SK-N-SH (cell line): ENCODE measurements at regions not wholly inside any gene's neighbourhood (a gene's known extent, or its start where the extent isn't known, plus 50 kb on each side); places are given as distances from the start of the nearest gene placed in this dataset.
A peak's percentile ranks its signal among the peaks of the same experiment; 100 is the strongest.

Experiments used
- CTCF ChIA-PET: fragments of 300-600, 350-600 bp; formaldehyde crosslinking; extraction: SDS; loops from one replicate; lab custom pipeline; 2021; lab: Yijun Ruan, JAX
- POLR2A ChIA-PET: fragments of 350-600 bp; sonication (Branson Sonifier 250); formaldehyde crosslinking; extraction: SDS; loops from one replicate; lab custom pipeline; 2020; ENCODE audit warnings: antibody characterized with exemption, inconsistent platforms; lab: Yijun Ruan, JAX
- DNase-seq: peaks from one replicate; pipeline ENCODE4 v3.0.0; 2012
- H2AFZ ChIP-seq: fragments of 200-600 bp; sonication (generic); 2 replicates; pipeline ENCODE4 v1.8.1; 2016; ENCODE audit warnings: antibody characterized with exemption, mild to moderate bottlenecking, low read depth
- H3F3A ChIP-seq: fragments of 200-600 bp; sonication (generic); replicated peaks from 2 replicates; pipeline ENCODE3; 2016; ENCODE audit warnings: antibody characterized with exemption, mild to moderate bottlenecking; ENCODE audit not compliant: insufficient read depth
- H3K27ac ChIP-seq, 2 experiments: fragments of 200-500 bp in 1 of 2; fragments of 200-600 bp in 1 of 2; sonication (Bioruptor generic) in 1 of 2; sonication (generic), shearing (Covaris generic) in 1 of 2; 2 replicates each; pipeline versions ENCODE4 v1.5.1 to v1.6.1; 2014 to 2016; ENCODE audit warnings: low read depth in 2 of 2, inconsistent platforms in 1 of 2, low read length in 1 of 2, mild to moderate bottlenecking in 1 of 2, mixed read lengths in 1 of 2
- H3K27me3 ChIP-seq: fragments of 200-600 bp; sonication (generic), shearing (Covaris generic); 2 replicates; pipeline ENCODE4 v1.6.1; 2016; ENCODE audit warnings: mixed run types; ENCODE audit not compliant: insufficient read depth
- H3K36me3 ChIP-seq, 2 experiments: fragments of 200-500 bp in 1 of 2; fragments of 200-600 bp in 1 of 2; sonication (Bioruptor generic) in 1 of 2; sonication (generic) in 1 of 2; replicated peaks in 1 of 2; 2 replicates each; pipeline versions ENCODE3 to v1.5.1; 2014 to 2016; ENCODE audit warnings: low read length in 1 of 2, mild to moderate bottlenecking in 1 of 2; ENCODE audit not compliant: insufficient read depth in 2 of 2, control insufficient read depth in 1 of 2
- H3K4me1 ChIP-seq, 2 experiments: fragments of 200-500 bp in 1 of 2; fragments of 200-600 bp in 1 of 2; sonication (Bioruptor generic) in 1 of 2; sonication (generic), shearing (Covaris generic) in 1 of 2; 2 replicates each; pipeline versions ENCODE4 v1.5.1 to v1.6.1; 2014 to 2016; ENCODE audit warnings: low read depth in 1 of 2, low read length in 1 of 2, mixed run types in 1 of 2; ENCODE audit not compliant: insufficient read depth in 2 of 2, control insufficient read depth in 1 of 2
- H3K4me2 ChIP-seq: fragments of 200-600 bp; sonication (generic), shearing (Covaris generic); 2 replicates; pipeline ENCODE4 v1.6.1; 2017; ENCODE audit warnings: mixed run types
- H3K4me3 ChIP-seq, 2 experiments: fragments of 200-500 bp in 1 of 2; fragments of 200-600 bp in 1 of 2; sonication (Bioruptor generic) in 1 of 2; sonication (generic), shearing (Covaris generic) in 1 of 2; 2 replicates each; pipeline versions ENCODE4 v1.5.1 to v1.8.1; 2014 to 2016; ENCODE audit warnings: low read depth in 2 of 2, inconsistent platforms in 1 of 2, low read length in 1 of 2, mild to moderate bottlenecking in 1 of 2, mixed read lengths in 1 of 2, moderate library complexity in 1 of 2
- H3K79me2 ChIP-seq: fragments of 200-600 bp; sonication (generic); 2 replicates; pipeline ENCODE4 v1.8.1; 2017; ENCODE audit warnings: mild to moderate bottlenecking; ENCODE audit not compliant: insufficient read depth
- H3K9ac ChIP-seq: fragments of 200-600 bp; sonication (generic); 2 replicates; pipeline ENCODE4 v1.6.1; 2017; ENCODE audit warnings: mixed run types
- H3K9me2 ChIP-seq: fragments of 200-600 bp; sonication (generic); 2 replicates; pipeline ENCODE4 v1.6.1; 2017; ENCODE audit warnings: mixed run types
- H3K9me3 ChIP-seq: fragments of 200-600 bp; sonication (generic); 2 replicates; pipeline ENCODE4 v1.6.1; 2017; ENCODE audit warnings: mixed run types, mild to moderate bottlenecking, moderate library complexity
- H4K20me1 ChIP-seq: fragments of 200-600 bp; sonication (generic); 2 replicates; pipeline ENCODE4 v1.6.1; 2017; ENCODE audit warnings: mild to moderate bottlenecking, mixed run types; ENCODE audit not compliant: insufficient read depth
- CHD2 ChIP-seq: fragments of 150-350 bp; IDR thresholded peaks from 2 replicates; pipeline ENCODE4 v1.6.1; 2018; ENCODE audit warnings: low read length; ENCODE audit not compliant: partially characterized antibody
- EP300 ChIP-seq, 2 experiments: IDR thresholded peaks; 2 replicates each; pipeline versions ENCODE4 v1.4.0 to v1.6.1; 2012; ENCODE audit warnings: borderline replicate concordance in 1 of 2, low read depth in 1 of 2, low read length in 1 of 2
- GABPA ChIP-seq: IDR thresholded peaks from 2 replicates; pipeline ENCODE4 v1.4.0; 2012; ENCODE audit warnings: low read depth, mild to moderate bottlenecking
- GATA2 ChIP-seq: sonication (generic); formaldehyde crosslinking; IDR thresholded peaks from 2 replicates; pipeline ENCODE4 v1.5.0; 2020; ENCODE audit warnings: mild to moderate bottlenecking, missing genetic modification reagents
- MEF2A ChIP-seq: IDR thresholded peaks from 2 replicates; pipeline ENCODE4 v1.4.0; 2012; ENCODE audit warnings: low read depth, borderline replicate concordance
- MXI1 ChIP-seq: IDR thresholded peaks from 2 replicates; pipeline ENCODE4 v1.6.1; 2012; ENCODE audit warnings: mild to moderate bottlenecking, low read depth, low read length, improper control_type of control experiment
- RFX5 ChIP-seq: IDR thresholded peaks from 2 replicates; pipeline ENCODE4 v1.6.1; 2012; ENCODE audit warnings: mild to moderate bottlenecking, improper control_type of control experiment, low read length
- SIN3A ChIP-seq: IDR thresholded peaks from 2 replicates; pipeline ENCODE4 v1.6.1; 2012; ENCODE audit warnings: low read depth, mild to moderate bottlenecking, low read length, moderate library complexity, borderline replicate concordance
- SMC3 ChIP-seq: IDR thresholded peaks from 2 replicates; pipeline ENCODE4 v1.6.1; 2012; ENCODE audit warnings: low read depth, low read length, improper control_type of control experiment
- TAF1 ChIP-seq: IDR thresholded peaks from 2 replicates; pipeline ENCODE4 v1.6.1; 2012; ENCODE audit warnings: low read depth, mild to moderate bottlenecking, low read length, moderate library complexity, borderline replicate concordance
- TCF12 ChIP-seq: IDR thresholded peaks from 2 replicates; pipeline ENCODE4 v1.4.0; 2012
- ZBTB33 ChIP-seq: IDR thresholded peaks from 2 replicates; pipeline ENCODE4 v1.4.0; 2012; ENCODE audit warnings: low read depth, borderline replicate concordance
- whole genome bisulfite sequencing: methylation state at CpG from one replicate; pipeline ENCODE4 v1.1.6; 2017; ENCODE audit warnings: low lambda C conversion rate; 5-methylcytosine and 5-hydroxymethylcytosine counted together
- TF ChIP-seq, protein P1 (sequence below): IDR thresholded peaks from 2 replicates; pipeline ENCODE4; 2012
- TF ChIP-seq, protein P2 (sequence below): IDR thresholded peaks from 2 replicates; pipeline ENCODE4 v1.4.0; 2012; ENCODE audit warnings: low read depth

GRCh38 chr10:88122576-88122975, 259.2 kb downstream of the PTEN start:
- H3K4me3 ChIP-seq, result no peak overlapping the region
- POLR2A ChIA-PET, result no interaction called here
- no peaks in the 10 kb centered on the region for H3K79me2 ChIP-seq
- no peak for DNase-seq
- H3K9me2 ChIP-seq, result no peaks in the 10 kb centered on the region
- H3K4me2 ChIP-seq, result no peak overlapping the region
- H2AFZ ChIP-seq, result no peak overlapping the region
- 77% methylated on average over 4 of the region's 4 CpGs for WGBS
- CTCF ChIA-PET, result interaction anchor here (0.8 to 1.0 kb wide), 2 partner anchors 8 to 59 kb away, joined by 3 read pairs; no protein-coding TSS in a partner anchor
- H3K27ac ChIP-seq, result peak overlapping the region in 1 of 2 experiments; percentile 28; a peak in 2 of 4 replicates
- H3F3A ChIP-seq, result no peaks in the 10 kb centered on the region
- H3K9me3 ChIP-seq, result no peaks in the 10 kb centered on the region
- no peak overlapping the region for H3K9ac ChIP-seq
- H4K20me1 ChIP-seq, result no peaks in the 10 kb centered on the region
- H3K36me3 ChIP-seq, result no peaks in the 10 kb centered on the region
- H3K4me1 ChIP-seq, result peaks cover 0 to 19% of the 10 kb centered on the region in 2 experiments; a peak in 2 of 4 replicates
- no peaks in the 10 kb centered on the region for H3K27me3 ChIP-seq
- TF ChIP-seq MXI1, result peak; percentile 58; the same call in 1 of the 2 replicates
- TF ChIP-seq EP300 (IDR thresholded peaks at IDR 0.05; ENCODE audit: borderline replicate concordance in 1 of 2, low read depth in 1 of 2, low read length in 1 of 2), result 0 out of 4 replicates have a peak, but pooled peaks of 1 of the 2 experiments have one; percentile 12
- no peak for TF ChIP-seq ZBTB33

- CTCF ChIA-PET, result interaction anchor here (0.6 to 1.7 kb wide), 4 partner anchors 10 to 264 kb away, joined by 3 to 7 read pairs (median 4); no protein-coding TSS in a partner anchor
- Histone ChIP-seq H3K4me1 (peaks cover 0 to 17% of the 10 kb centered on the region in 2 experiments; a peak in 2 of 4 replicates), H3K4me3 (no peak overlapping the region), H2AFZ (no peak overlapping the region), H3K4me2 (no peak overlapping the region), H3K27me3 (no peaks in the 10 kb centered on the region), H3K9me3 (no peaks in the 10 kb centered on the region), H3K36me3 (no peaks in the 10 kb centered on the region), H3K9ac (no peak overlapping the region), H3F3A (no peaks in the 10 kb centered on the region), H3K79me2 (no peaks in the 10 kb centered on the region), H4K20me1 (no peaks in the 10 kb centered on the region), H3K27ac (no peak overlapping the region), H3K9me2 (no peaks in the 10 kb centered on the region)
- POLR2A ChIA-PET, result no interaction called here
- DNase-seq, result no peak
- TF ChIP-seq EP300 (IDR thresholded peaks at IDR 0.05; ENCODE audit: borderline replicate concordance in 1 of 2, low read depth in 1 of 2, low read length in 1 of 2), result peak in 1 of 2 experiments; percentile 53; a peak in 1 of 4 replicates
- no peak for TF ChIP-seq MEF2A
- no peak for TF ChIP-seq GABPA
- TF ChIP-seq GATA2 (CRISPR knock-in tag), result peak; percentile 48; the same call in 1 of the 2 replicates
- 87% methylated on average over 1 of the region's 1 CpG for WGBS
Measured at GRCh38 chr10:88125766-88126165, 262.3 kb downstream of the PTEN start.

- no peak for DNase-seq
- CTCF ChIA-PET, result interaction anchor here (1.0 kb wide), 1 partner anchor 12 kb away, joined by 4 read pairs; no protein-coding TSS in a partner anchor
- no peaks in the 10 kb centered on the region for H3F3A ChIP-seq
- H2AFZ ChIP-seq, result no peak overlapping the region
- H3K9ac ChIP-seq, result no peak overlapping the region
- H3K4me1 ChIP-seq, result peaks cover 0 to 19% of the 10 kb centered on the region in 2 experiments; a peak in 2 of 4 replicates
- no peaks in the 10 kb centered on the region for H4K20me1 ChIP-seq
- no peaks in the 10 kb centered on the region for H3K79me2 ChIP-seq
- 93% methylated on average over 1 of the region's 1 CpG for WGBS
- POLR2A ChIA-PET, result no interaction called here
- H3K36me3 ChIP-seq, result no peaks in the 10 kb centered on the region
- H3K27me3 ChIP-seq, result no peaks in the 10 kb centered on the region
- H3K9me2 ChIP-seq, result no peaks in the 10 kb centered on the region
- no peaks in the 10 kb centered on the region for H3K9me3 ChIP-seq
- no peak overlapping the region for H3K4me2 ChIP-seq
- H3K4me3 ChIP-seq, result no peak overlapping the region
- no peak overlapping the region for H3K27ac ChIP-seq
- TF ChIP-seq CHD2 (no peak), TAF1 (no peak), RFX5 (no peak), SMC3 (no peak), GATA2 (CRISPR knock-in tag) (no peak), TCF12 (no peak), SIN3A (no peak), EP300 (IDR thresholded peaks at IDR 0.05; ENCODE audit: borderline replicate concordance in 1 of 2, low read depth in 1 of 2, low read length in 1 of 2) (no peak), MXI1 (no peak)
- TF ChIP-seq, protein P1, sequence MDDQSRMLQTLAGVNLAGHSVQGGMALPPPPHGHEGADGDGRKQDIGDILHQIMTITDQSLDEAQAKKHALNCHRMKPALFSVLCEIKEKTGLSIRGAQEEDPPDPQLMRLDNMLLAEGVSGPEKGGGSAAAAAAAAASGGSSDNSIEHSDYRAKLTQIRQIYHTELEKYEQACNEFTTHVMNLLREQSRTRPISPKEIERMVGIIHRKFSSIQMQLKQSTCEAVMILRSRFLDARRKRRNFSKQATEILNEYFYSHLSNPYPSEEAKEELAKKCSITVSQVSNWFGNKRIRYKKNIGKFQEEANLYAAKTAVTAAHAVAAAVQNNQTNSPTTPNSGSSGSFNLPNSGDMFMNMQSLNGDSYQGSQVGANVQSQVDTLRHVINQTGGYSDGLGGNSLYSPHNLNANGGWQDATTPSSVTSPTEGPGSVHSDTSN, result no peak
- TF ChIP-seq, protein P2, sequence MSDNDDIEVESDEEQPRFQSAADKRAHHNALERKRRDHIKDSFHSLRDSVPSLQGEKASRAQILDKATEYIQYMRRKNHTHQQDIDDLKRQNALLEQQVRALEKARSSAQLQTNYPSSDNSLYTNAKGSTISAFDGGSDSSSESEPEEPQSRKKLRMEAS, result no peak
Measured at GRCh38 chr10:88126699-88127098, 263.3 kb downstream of the PTEN start.
